T-helper 17 cell (primary cell): ENCODE measurements at regions not wholly inside any gene's neighbourhood (a gene's known extent, or its start where the extent isn't known, plus 50 kb on each side); places are given as distances from the start of the nearest gene placed in this dataset.

Experiments used
- ATAC-seq: fragments of 150-1000 bp; cut with Tn5 transposase; 2 replicates; pipeline ENCODE4 v1.10.0; 2021; ENCODE audit warnings: mild to moderate bottlenecking, moderate library complexity
- DNase-seq, 3 donors: peaks; one replicate each; pipeline versions ENCODE4 v3.0.0 to v3.0.0-alpha.2; 2020 to 2021
- H3K9me3 ChIP-seq: one replicate; pipeline ENCODE4 v1.7.0; 2013; ENCODE audit warnings: low read length, mild to moderate bottlenecking; ENCODE audit not compliant: control insufficient read depth, poor library complexity, severe bottlenecking
- H3K27ac Mint-ChIP-seq: one replicate; pipeline ENCODE4 v1.8.0; 2022; ENCODE audit warnings: mild to moderate bottlenecking, moderate library complexity, mixed read lengths
- H3K27me3 Mint-ChIP-seq: one replicate; pipeline ENCODE4 v1.8.0; 2022; ENCODE audit warnings: mixed read lengths
- H3K36me3 Mint-ChIP-seq: one replicate; pipeline ENCODE4 v1.8.0; 2022; ENCODE audit warnings: low read depth, mixed read lengths
- H3K4me1 Mint-ChIP-seq: one replicate; pipeline ENCODE4 v1.8.0; 2022; ENCODE audit warnings: mild to moderate bottlenecking, mixed read lengths
- H3K4me3 Mint-ChIP-seq: one replicate; pipeline ENCODE4 v1.8.0; 2022; ENCODE audit warnings: mild to moderate bottlenecking, moderate library complexity, mixed read lengths

DNA sequence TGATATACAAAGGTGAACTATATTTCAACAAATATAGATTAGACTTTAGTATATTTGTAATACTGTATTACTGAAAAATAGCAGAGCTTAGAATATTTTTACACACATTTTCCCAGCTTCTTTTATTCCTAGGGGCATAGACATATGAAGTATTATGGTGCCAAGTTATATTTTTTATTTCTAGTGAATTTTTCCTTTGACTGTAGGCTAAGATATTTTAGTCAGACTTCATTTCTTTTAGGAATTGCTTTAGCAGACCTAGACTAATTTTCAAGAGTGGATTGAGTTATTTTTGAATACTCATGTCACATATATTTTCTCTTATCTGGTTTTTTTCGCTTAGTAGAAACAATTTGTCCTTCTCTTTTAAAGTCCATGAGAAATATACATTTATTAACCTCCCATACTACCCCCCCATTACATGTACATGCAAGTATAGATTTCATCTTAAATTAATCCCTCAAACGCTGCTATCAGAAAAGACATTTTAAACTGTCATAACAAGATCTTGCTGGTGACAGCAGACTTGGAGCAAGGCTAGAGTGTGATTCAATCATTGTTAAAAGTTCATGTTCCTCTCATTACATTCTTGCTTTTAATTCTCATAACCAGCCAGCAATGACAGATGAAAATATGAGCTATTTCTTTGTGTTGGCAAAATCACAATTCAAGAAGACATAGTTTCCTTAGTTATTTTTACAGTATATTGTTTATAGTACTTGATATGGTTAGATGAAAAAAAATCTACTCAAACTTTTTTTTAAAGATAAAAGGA, 456.1 kb downstream of the AEBP2 start:
- Mint-ChIP-seq H3K27ac (no peak overlapping the region), H3K4me1 (peaks cover 10% of the 10 kb centered on the region), H3K4me3 (no peak overlapping the region), H3K36me3 (no peaks in the 10 kb centered on the region), H3K27me3 (peaks cover 6% of the 10 kb centered on the region)
- no peak for ATAC-seq
- H3K9me3 ChIP-seq, result no peaks in the 10 kb centered on the region
- no peak for DNase-seq

DNA sequence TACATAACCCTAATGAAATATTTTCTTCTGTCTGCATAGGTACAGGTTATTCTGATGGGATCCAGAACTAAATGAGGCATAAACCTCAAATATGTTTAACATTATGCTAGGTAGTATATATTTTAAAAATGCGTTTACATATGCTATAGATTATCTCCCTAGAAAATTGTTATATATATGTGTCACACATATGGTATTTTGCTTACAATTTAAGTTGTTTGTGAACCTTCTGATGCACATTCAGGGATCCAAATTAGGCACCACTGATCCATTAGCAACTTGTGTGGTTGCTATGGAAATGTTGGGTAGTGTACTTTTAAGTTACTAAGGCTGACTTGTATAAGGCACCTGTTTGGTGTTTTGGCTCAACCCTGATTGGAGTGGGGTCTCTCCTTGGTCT, 456.7 kb downstream of the AEBP2 start:
- H3K36me3 Mint-ChIP-seq, result no peaks in the 10 kb centered on the region
- ATAC-seq (no peak), DNase-seq (no peak)
- H3K27ac Mint-ChIP-seq, result no peak overlapping the region
- H3K4me1 Mint-ChIP-seq, result peaks cover 9% of the 10 kb centered on the region
- H3K9me3 ChIP-seq, result no peaks in the 10 kb centered on the region
- no peak overlapping the region for H3K4me3 Mint-ChIP-seq
- H3K27me3 Mint-ChIP-seq, result peaks cover 6% of the 10 kb centered on the region

DNA sequence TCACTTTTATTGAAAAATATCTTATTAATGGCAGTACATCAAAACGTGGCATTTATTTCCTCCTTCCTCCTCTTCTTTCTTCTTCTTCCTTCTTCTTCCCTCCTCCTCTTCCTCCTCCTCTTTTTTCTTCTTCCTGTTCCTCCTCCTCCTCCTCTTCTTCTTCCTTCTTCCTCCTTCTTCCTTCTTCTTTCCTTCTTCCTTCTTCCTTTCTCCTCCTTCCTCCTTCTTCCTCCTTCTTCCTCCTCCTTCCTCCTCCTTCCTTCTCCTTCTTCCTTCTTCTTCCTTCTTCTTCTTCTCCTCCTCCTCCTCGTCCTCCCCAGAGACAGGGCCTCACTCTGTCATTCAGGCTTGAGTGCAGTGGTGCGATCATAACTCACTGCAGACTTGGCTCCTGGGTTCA, 457.2 kb downstream of the AEBP2 start:
- H3K36me3 Mint-ChIP-seq, result no peaks in the 10 kb centered on the region
- H3K27ac Mint-ChIP-seq, result no peak overlapping the region
- H3K4me3 Mint-ChIP-seq, result no peak overlapping the region
- H3K4me1 Mint-ChIP-seq, result peaks cover 9% of the 10 kb centered on the region
- no peaks in the 10 kb centered on the region for H3K9me3 ChIP-seq
- DNase-seq (no peak), ATAC-seq (no peak)
- peaks cover 6% of the 10 kb centered on the region for H3K27me3 Mint-ChIP-seq

DNA sequence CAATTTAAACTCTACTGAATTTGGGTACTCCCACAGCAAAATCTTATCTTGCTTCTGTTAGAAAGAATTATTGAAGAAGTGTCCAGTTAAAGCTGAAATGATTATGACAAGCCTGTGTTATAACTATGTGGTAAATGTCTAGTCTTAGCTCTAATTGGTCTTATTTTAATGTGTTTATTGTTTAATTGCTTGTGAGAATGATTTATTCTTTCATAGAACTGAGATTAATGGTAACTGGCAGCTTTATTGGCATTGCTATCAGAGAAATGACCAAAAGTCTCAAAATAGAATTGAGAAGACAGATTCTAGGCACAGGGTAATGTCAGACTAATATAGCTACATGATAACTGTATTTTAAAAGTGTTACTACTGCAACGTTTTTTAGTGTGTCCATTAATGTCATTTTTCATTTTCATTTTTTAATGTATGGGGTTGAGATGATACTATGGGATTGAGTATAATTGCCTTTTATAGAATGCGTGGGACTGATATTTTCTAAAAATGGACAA, 458.7 kb downstream of the AEBP2 start:
- no peak overlapping the region for H3K27ac Mint-ChIP-seq
- no peak for ATAC-seq
- H3K36me3 Mint-ChIP-seq, result no peaks in the 10 kb centered on the region

DNA sequence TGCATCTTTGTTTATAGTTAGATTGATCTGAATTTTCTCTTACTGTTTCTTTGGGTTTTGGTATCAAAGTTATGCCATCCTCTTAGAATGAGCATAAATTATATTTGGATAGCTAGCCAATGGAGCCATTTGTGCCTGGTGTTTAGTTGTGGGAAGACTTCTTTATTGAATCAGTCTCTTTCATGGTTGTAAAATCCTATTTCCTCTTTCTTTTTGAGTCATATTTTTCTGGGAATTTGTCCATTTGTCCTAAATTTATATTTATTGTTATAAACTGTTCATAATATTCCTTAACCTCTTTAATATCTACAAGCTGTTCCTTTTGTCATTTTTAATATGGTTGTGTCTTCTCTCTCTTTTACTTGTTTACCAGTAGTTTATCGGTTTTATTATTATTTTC, 462.5 kb downstream of the AEBP2 start:
- Mint-ChIP-seq H3K27me3 (no peaks in the 10 kb centered on the region), H3K4me3 (no peak overlapping the region), H3K36me3 (no peaks in the 10 kb centered on the region), H3K4me1 (no peaks in the 10 kb centered on the region), H3K27ac (no peak overlapping the region)
- no peaks in the 10 kb centered on the region for H3K9me3 ChIP-seq
- no peak for ATAC-seq
- DNase-seq, result no peak

More for the DNA sequence above, 458.7 kb downstream of the AEBP2 start:
- Mint-ChIP-seq H3K4me1 (peaks cover 9% of the 10 kb centered on the region), H3K27me3 (peaks cover 6% of the 10 kb centered on the region), H3K4me3 (no peak overlapping the region)
- H3K9me3 ChIP-seq, result no peaks in the 10 kb centered on the region
- DNase-seq, result no peak

DNA sequence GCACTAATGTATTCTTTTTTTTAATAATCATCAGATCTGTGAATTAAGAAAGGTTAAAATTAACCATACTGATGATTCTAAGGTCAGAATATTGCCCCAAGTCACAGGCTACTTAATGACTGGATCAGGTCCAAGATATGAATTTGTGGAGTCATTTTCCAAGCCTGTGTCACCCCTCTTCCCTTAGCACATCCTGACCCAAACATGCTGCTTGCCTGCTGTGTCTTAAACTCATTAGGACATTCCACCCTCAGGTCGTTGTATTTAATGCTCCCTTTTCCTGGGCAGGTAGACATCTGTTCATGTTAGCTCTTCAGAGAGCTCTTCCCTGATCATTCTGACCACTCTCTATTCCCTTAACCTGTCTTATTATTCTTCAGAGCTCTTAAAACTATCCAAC, 463.5 kb upstream of the PDE3A start:
- no peaks in the 10 kb centered on the region for H3K9me3 ChIP-seq
- no peak overlapping the region for H3K4me3 Mint-ChIP-seq
- H3K27ac Mint-ChIP-seq, result no peak overlapping the region
- H3K4me1 Mint-ChIP-seq, result no peaks in the 10 kb centered on the region
- DNase-seq, result no peak
- no peak for ATAC-seq
- no peaks in the 10 kb centered on the region for H3K27me3 Mint-ChIP-seq
- no peaks in the 10 kb centered on the region for H3K36me3 Mint-ChIP-seq

DNA sequence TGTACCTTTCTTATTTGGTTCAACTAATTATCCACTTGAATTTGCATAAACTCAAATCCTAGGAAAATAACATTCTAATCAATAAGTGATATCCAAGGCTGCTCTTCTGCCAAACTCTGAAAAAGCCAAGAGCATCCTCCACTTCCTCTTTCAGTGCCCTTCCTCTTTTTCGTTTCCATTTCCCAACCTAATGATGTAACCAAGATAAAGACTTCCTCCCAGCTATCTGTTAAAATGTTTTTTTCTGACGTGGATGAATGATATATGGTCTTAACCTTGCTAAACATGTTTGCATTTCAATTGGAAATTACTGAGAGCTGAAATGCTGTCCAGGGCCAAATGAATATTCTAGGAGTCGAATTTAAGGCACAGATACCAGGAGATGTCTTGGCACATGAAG, 459.5 kb upstream of the PDE3A start:
- DNase-seq, result no peak
- Mint-ChIP-seq H3K4me1 (no peaks in the 10 kb centered on the region), H3K4me3 (no peak overlapping the region), H3K27ac (no peak overlapping the region), H3K36me3 (no peaks in the 10 kb centered on the region), H3K27me3 (peaks cover 5% of the 10 kb centered on the region)
- no peak for ATAC-seq
- no peaks in the 10 kb centered on the region for H3K9me3 ChIP-seq

DNA sequence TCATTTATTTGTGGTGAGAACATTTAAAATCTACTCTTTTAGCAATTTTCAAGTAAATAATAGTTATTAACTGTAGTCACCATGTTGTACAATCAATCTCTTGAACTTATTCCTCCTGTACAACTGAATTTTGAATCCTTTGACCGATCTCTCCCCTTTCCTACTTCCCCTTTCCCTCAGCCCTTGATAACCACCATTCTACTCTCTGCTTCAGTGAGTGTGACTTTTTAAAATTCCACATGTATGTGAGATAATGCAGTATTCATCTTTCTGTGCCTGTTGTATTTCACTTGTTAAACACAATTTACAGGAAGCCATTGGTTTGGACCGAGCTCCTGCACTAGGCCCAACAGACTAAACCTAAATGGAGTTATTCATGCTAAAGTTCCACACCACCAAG, 458.9 kb upstream of the PDE3A start:
- no peak for DNase-seq
- H3K27me3 Mint-ChIP-seq, result peaks cover 5% of the 10 kb centered on the region
- H3K27ac Mint-ChIP-seq, result no peak overlapping the region

DNA sequence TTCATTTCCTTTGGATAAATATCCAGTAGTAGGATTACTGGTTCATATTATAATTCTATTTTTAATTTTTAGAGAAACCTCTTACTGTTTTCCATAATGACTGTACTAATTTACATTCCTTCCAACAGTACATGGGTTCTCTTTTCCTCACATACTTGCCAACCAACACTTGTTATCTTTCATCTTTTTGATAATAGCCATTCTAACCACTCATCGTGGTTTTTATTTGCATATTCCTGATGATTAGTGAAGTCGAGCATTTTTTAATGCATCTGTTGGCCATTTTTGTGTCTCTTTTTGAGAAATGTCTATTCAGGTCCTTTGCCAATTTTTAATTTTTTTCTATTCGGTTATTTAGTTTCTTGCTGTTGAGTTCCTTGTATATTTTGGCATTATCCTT, 457.7 kb upstream of the PDE3A start:
- ATAC-seq (no peak), DNase-seq (no peak)
- Mint-ChIP-seq H3K27me3 (peaks cover 8% of the 10 kb centered on the region), H3K27ac (no peak overlapping the region), H3K36me3 (no peaks in the 10 kb centered on the region), H3K4me3 (no peak overlapping the region), H3K4me1 (peaks cover 3% of the 10 kb centered on the region)
- H3K9me3 ChIP-seq, result no peaks in the 10 kb centered on the region

More for the DNA sequence above, 458.9 kb upstream of the PDE3A start:
- Mint-ChIP-seq H3K36me3 (no peaks in the 10 kb centered on the region), H3K4me3 (no peak overlapping the region), H3K4me1 (no peaks in the 10 kb centered on the region)
- ATAC-seq, result no peak
- no peaks in the 10 kb centered on the region for H3K9me3 ChIP-seq

DNA sequence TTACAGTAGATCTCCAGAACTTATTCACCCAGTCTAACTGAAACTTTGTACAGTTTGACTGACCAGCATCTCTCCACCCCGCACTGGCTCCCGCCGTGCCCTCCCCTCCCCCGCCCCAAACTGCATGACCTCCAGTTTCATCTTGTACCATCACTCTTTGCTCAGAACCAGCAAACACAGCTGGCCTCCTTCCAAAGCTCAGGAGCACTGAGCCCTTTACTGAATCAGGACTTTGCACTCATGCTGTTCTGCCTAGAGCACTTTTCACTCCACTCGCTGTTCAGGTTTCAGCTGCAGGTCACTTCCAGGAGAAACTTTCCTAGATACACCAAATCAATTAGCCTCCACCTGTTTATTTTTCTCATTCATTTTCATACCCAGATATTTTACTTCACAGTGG, 455.3 kb upstream of the PDE3A start:
- Mint-ChIP-seq H3K4me3 (no peak overlapping the region), H3K36me3 (no peaks in the 10 kb centered on the region), H3K27ac (no peak overlapping the region), H3K4me1 (peaks cover 4% of the 10 kb centered on the region), H3K27me3 (peaks cover 17% of the 10 kb centered on the region)
- no peaks in the 10 kb centered on the region for H3K9me3 ChIP-seq
- DNase-seq (no peak), ATAC-seq (no peak)

DNA sequence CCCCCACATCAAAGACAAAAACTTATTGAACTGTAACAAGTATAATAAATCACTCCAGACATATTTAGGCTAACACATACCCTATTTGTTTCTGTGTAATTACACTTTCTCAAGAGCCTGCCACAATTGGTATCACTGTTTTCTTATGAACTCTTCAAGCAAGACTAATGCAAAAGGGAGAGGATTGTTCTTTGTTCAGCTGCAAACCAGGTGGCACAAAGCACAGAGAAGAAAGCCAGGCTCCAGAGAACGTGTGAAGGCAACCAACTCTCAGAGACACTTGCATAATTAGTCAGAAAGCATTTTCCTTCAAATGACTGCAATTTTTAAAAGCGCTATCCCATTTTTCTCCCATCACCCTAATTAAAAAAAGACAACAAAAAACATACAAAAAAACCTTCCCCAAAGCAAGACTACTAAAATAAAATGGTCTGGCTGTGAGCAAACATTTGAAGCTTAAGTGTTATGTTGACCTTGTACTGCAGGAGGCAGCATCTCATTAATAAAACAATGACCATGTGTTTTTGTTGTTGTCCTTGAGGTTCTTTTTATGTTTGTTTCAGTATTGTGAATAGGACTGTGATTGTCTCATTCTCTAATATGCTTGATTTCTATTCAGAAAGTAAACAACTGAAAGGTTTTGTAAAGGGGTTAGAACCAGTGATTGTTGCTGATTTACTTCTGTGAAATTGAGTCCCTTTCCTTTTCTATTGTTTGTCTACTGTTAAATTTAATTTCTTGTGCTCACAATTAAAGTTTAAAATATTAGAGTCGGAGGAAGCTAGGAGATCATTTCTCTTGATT, 452.7 kb upstream of the PDE3A start:
- Mint-ChIP-seq H3K4me1 (peaks cover 4% of the 10 kb centered on the region), H3K4me3 (no peak overlapping the region), H3K27me3 (peaks cover 17% of the 10 kb centered on the region), H3K36me3 (no peaks in the 10 kb centered on the region), H3K27ac (no peak overlapping the region)
- H3K9me3 ChIP-seq, result no peaks in the 10 kb centered on the region
- DNase-seq, result no peak
- no peak for ATAC-seq

DNA sequence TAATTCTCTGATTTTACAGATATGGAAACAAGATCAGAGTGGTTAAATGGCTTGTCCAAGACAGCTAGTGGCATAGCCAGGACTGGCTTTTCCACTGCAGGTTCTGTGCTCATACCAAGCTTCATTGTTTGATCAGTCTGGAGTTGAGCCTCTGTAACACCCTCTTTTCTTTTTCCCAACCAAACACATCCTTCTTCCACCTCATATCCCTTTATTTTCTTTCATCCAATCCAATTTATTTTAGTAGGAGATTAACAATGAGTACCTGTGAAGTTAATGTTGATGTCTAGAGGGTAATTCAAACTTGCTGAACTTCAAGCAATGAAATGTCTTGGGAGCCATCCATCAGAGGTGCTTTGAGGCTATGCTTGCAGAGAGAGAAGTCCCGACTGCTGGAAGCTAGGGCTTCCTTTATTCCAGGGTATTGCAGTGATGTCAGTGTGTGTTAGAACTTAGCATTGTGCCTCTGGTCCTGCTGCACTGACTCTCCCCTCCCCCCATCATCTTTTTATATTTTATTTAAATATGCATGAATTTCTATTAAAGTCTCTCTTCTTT, 452.1 kb upstream of the PDE3A start:
- Mint-ChIP-seq H3K4me3 (no peak overlapping the region), H3K36me3 (no peaks in the 10 kb centered on the region), H3K27ac (no peak overlapping the region), H3K27me3 (peaks cover 17% of the 10 kb centered on the region), H3K4me1 (peaks cover 4% of the 10 kb centered on the region)
- DNase-seq (no peak), ATAC-seq (no peak)
- H3K9me3 ChIP-seq, result no peaks in the 10 kb centered on the region

DNA sequence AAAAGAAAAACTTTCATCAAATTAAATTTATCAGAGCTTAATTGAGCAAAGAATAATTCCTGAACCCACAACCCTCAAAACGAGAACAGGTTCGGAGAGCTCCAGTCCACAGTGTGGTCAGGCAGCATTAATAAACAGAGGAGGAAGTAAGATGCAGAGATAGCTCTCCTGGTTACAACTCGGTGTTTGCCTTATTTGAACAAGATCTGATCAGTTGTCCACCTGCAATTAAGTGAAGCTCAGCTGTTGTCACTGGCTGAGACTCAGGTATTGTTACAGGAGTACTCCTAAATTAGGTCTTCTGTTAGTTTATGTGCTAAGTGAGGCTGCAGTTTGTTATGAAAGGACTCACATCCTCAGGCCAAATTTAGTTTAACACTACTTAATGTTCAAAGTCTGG, 451.4 kb upstream of the PDE3A start:
- peaks cover 13% of the 10 kb centered on the region for H3K27me3 Mint-ChIP-seq
- DNase-seq (no peak), ATAC-seq (no peak)
- H3K9me3 ChIP-seq, result no peaks in the 10 kb centered on the region
- no peak overlapping the region for H3K27ac Mint-ChIP-seq
- H3K4me1 Mint-ChIP-seq, result peaks cover 4% of the 10 kb centered on the region
- H3K4me3 Mint-ChIP-seq, result no peak overlapping the region
- H3K36me3 Mint-ChIP-seq, result no peaks in the 10 kb centered on the region
